T-helper 1 cell (primary cell): ENCODE measurements at regions not wholly inside any gene's neighbourhood (a gene's known extent, or its start where the extent isn't known, plus 50 kb on each side); places are given as distances from the start of the nearest gene placed in this dataset.

Experiments used
- DNase-seq, 5 donors: peaks; one replicate each; pipeline ENCODE4 v3.0.0-alpha.2; 2012 to 2020

DNA sequence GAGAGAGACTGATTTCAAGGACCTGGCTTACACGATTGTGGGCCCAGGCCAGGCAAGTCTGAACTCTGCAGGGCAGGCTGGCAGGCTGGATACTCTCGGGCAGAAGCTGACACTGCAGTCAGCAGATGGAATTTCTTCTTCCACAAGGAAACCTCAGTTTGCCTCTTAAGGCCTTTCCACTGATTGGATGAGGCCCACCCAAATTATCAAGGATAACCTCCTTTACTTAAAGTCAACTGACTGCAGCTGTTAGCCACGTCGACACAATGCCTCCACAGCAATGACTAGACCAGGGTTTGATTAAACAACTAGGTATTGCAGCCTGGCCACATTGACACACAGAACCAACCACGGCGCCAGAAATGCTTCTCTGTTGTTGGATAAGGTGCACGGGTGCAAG, 130.5 kb downstream of the PSMG1 start:
- no peak for DNase-seq

DNA sequence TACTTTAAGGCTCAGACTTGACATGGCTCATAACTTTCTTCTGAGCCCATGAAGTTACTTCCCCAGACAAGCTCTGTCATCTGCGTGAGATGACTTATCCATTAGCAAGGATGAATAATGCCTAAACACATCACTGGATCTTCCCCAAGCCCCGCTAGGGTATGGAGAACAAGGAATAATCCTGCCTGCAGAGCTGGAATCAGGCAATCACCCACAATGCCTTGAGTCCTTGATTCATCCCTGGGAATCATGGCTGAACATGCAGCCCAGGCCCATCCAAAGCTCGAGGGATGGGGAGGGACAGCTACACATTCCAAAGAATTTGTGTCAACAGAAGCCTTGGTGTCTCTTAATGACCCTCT, 131.7 kb downstream of the PSMG1 start:
- no peak for DNase-seq

DNA sequence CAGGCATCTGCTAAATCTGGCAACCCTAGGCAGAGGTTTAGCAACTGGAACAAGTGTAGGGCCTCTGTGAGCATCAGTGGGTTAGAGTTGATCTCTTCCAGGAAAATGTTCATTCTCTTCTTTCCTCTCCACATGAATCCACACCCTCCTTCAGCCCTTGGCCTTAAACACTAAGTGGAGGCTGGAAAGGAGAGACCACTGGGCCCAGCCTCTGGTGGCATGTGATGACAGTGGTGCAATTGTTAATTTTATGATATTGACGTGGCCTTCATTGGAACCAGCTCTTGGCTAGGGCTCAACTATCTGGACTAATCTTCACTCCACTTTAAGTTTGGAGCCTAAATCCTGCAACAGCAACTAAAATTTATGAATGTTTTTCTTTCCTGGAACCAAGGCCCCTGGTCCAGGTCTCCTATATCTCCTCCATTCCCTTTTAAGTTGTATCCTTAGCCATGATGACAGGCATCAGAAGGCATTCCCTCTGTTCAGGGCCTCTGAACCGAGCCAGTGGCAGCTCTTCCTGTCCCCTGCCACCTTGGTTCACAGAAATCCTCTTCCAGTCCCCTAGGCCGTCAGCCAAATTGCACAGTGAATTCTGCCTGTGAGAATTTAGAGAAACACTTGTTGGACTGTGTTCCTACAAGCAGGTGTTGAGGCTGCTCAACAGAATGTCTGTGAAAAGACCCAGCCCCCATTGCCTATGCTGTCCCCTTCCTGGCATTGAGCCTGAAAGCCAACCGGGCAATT, 132.2 kb downstream of the PSMG1 start:
- DNase-seq: no peak

DNA sequence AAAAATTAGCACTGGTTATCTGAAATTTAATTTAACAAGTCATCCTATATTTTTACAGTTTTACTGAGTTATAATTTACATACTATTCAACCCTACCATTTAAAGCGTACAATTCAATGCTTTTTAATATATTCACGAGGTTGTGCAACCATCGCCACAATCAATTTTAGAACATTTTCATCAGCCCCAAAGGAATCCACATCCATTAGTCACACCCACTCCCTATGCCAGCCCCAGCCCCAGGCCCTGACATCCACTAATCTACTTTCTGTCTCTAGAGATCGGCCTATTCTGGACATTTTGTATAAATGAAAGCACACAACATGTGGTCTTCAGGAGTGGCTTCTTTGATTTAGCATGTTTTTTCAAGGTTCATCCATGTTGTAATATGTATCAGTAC, 134.7 kb downstream of the PSMG1 start:
- DNase-seq: no peak

DNA sequence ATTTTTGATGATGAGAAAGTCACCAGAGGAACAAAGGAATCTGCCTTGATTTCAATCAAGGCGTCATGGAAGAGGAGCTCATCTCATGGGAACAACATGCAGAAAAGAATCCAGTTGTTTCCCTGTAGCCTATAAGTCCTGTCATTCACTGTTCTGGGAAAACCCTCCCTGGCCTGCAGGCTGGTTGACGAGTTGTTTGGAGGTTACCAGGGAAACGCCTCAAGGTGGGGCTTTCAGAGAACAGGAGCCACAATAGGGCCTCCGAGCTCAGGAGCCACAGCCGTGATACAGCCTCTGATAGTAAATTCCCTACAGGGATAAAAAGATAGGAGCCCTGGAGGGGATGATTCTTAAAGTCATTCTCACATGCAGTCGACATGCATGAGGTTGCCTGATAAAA, 135.2 kb downstream of the PSMG1 start:
- DNase-seq: no peak

DNA sequence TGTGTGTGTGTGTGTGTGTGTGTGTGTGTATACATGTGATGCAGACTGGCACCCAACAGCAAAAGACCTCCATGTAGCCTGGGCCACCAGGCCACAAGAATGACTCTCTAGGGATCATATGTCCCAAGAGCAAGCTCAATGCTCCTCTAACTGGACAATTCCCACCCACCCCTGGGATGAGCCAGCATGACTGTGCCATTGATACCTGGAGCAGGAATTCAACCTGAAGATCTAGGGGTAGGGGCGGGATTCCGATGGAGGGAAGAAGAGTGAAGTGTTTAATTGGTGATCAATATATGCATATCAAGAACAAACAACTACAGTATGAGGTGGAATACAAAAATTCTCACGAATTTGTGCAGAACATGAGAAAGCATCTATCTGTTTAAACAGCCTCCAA, 136.2 kb downstream of the PSMG1 start:
- DNase-seq: no peak

DNA sequence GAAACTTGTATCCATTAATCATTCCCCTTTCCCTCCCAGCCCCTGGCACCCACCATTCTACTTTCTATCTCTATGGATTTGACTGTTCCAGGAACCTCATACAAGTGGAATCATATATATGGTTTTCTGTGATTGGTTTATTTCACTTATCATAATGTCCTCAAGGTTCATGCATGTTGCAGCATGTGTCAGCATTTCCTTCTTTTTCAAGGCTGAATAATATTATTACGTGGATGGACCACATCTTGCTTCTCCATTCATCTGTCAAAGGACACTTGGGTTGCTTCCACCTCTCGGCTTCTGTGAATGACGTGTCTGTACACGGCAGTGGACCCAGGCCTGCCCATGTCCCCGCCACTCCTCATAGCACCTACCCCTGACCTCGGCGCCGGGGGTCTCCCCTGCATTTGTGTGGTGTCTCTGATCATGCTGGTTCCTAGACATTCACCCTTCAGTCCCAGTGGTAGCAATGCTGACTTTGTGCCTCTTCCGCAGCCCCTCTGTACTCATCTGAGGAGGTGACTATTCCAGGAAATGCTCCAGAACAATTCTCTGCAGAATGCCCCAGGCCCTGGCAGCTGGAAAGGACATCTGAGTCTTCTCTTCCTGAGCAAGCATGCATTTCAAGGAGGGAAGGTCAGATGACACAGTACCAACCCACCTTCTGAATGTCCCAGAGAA, 136.9 kb downstream of the PSMG1 start:
- no peak for DNase-seq

DNA sequence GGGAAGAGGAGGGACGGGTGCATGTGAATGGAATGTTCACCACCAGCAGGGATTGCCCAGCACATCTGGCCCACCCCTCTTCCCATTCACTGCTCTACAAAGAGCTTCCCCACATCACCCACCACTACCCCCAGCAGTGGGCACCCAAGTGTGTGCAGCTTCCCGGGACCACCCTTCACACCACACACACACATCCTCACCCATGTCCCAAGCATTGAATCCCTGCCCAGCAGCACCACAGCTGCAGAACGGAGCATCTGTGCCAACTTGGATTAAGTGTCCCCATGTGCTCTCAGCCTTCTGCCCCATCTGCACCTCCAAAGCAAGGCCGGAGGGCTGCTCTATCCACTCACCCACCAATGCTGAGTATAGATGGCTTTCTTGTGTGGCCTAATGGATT, 141.4 kb downstream of the PSMG1 start:
- no peak for DNase-seq

DNA sequence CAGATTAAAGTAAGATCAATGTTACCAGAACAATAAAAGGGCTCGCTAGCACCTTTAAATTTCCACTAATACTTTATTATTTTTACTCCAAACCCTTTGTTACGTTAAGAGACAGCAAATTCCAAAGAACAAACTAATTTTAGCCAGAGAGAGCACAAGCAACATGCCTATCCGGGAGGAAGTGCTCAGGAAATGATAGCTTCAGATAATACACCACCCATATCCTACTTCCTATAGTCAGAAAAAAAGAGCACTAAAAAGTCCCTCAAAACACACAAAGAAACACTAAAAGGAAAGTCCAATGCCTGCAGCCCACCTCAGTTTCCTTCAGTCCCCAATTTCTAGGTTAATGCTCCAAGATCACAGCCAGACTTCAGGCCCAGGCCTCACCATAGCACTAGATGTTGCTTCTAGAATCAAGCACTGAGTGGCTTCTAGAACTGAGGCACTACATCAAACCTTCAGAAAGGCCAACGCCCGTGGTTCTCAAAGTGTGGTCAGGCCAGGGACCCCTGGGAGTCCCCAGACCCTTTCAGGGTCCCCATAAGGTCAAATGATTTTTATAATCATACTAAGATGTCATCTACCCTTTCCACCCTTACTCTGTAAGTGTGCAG, 142.6 kb downstream of the PSMG1 start:
- no peak for DNase-seq

DNA sequence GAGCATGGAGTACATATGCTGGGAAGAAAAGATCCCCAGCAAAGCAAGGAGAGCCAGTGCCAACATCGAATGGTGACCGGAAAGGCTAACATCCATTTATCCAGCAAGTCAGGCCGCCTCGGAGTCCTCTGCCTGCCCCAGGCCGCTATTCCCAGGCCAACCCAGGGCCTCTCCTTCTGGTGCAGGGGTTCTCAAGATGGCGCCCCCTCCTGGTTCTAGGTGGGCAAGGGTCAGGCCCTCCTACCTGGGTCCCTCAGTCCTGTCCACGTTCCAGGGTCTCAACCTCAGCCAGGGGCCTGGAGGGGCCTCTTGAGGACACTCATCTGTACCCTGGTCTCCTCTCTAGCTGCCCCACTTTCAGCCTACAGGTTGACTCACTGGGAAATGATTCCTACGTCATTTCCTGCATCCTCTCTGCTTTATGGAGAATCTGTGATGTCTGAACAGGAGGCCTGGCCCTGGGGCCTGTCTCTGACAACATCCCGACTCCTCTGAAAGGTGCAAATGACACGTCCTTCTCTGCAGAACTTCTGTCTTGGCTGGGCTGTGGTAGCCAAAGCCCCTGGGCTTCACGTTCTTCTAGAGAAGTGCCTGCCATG, 145.3 kb downstream of the PSMG1 start:
- DNase-seq: no peak

DNA sequence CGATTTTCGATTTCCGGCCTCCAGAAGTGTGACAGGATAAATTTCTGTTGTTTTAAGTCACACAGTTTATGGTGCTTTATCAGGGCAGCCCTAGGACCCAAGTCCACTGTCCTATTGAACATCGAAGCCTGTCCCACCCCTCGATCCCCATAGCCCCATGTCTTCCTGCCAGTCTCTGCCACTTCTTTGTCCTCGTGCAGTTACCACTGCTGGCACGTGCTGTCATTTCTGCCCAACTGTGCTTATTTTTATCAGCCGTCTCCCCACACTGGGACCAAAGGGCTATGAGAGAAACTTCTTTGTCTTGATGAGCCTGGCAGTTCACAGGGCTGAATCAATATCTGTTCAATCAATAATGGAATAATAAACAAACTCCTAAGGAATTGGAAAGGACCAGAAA, 146.7 kb downstream of the PSMG1 start:
- no peak for DNase-seq

DNA sequence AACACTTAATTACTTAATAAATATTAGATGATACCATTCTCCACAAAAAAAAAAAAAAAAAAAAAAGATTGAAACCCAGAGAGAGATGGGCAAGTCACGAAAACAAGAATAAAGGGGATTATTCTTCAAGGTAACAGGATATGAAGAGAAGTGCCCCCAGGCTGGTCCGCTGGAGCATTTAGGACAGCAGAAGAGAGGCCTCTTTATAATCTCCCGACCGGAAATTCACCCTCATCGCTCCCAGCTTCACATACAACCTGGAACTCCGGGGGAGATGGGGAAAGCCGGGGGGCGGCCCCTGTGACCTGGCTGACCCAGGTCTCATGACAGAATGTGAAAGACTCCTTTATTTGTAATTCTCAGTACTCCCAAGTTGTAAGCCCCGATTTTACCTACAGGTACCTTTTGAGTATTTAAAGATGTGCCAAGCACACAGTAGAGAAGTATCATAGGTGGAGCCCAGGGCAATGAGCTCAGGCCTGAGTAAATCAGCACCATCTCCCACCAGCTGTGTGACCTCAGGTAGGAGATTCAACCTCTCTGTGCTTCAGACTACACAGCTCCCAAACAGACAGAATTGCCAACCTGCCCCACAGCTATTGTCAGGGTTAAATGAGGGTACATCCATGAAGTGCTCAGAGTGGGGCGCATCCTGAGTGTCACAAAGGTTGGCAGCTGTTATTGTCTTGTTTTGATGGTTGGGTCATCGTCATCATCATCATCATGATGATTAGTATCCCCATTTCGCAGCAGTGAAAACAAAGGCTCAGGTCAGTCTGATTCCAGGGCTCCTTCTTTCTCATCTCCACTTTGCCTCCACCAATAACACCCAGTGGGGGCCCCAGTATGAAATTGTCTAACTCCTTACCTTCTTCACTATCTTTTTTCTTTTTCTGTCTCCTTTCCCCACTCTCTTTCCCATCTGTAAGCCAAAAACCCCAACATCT, 148.4 kb downstream of the PSMG1 start:
- no peak for DNase-seq

DNA sequence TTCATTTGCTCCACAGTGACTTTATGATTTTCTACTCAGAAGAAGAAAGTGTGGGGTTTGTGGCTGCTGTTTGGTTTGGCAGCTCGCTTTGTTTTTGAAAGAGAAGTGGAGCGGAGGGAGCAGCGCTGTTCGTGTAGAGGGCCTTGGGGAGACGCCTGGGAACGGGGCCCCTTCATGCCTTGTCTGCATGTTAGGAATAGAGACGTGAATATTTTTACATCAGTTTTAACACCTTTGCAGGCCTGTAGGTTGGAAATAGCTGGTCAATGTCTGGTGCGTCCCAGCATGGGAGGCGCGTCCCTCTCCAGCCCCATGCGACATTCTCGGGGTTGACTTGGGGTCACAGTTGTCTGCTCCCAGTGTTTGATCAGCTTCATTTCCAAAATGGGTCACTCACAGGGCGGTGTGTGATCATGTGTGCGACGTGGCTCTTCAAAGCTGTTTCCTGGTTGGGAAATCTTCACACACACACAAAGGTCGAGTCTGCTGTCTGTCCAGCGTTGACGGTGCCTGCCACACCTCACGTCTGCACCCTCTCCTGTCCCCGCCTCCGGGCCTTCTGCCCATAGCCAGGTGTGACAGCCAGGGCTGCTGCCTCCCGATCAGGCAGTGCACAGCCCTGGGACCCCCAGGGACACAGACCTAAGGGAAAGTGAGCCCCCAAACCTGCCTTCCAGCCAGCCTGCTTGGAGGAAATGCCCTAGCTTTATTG, 149.2 kb downstream of the PSMG1 start:
- no peak for DNase-seq

DNA sequence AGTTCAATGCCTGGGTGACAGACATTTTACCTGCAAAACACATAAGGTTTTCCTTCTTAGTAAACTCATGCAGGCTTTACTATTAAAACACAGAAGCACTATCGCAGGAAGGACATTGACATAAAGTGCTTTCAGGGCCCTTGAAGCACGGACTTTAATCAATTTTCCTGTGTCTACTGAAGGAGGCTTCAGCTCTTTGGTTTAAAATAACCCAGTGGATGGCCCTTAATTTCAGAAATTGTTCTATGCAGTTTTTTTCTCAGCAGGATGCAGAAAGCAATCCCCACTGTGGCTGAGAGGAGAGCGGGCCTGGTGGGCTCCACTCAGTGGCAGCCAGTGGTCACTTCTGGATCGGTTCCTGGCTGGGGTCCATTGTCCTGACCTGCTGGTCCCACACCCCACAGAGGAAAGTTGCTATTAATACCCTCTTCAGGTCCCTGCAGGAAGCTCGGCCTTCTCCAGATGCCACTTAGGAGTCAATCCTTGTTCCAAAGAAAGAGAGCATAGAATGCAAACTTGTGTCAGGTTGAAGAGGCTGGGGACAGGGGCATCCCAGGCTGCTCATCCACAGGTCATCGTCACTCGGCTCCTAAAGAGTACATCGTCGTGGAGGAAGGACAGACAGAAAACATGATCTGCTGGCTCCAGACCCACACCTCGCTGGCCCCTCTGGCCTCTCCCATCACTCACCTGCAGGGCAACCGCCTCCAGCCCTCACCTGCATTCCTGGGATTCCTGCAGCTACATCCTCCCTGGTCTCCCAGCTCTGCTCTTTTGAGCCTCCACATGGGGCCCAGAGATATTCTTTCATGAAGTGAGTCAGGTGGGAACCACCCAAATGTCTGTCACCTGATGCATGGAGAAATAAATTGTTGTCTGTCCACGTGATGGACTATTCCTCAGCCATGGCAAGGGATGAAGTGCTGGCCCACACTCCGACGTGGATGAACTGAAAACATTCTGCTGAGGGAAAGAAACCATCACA, 153.1 kb downstream of the PSMG1 start:
- DNase-seq: no peak

DNA sequence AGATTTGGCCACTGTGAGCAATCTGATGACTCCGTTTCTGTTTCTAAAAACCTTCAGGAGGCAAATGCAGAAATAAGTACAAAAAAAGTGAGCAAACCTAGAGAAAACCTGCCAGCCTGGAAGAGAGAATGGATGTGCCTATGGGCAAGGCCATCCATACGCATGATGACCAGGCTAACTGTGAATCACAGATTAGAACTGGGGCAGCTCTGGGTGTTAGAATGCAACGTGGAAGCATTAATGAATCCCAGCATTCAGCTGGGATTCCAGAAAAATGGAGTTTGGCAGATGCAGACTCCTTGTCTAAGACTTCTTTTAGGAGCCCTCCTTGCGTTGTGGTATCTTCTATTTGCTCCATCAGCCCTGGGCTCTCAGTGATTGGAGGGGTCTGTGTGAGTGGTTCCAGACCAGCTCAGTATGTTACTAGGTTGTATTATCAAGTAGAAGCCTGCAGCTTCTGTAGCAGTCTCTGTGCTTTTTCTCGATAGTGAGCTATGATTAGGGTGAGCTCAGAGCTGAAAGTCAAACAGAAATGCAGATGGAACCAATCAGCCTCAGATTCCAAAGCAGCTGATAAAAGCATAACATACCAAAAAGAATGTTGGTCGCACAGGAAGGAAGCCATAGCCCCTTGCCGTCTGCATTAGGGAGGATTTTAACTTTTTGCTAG, 154.0 kb downstream of the PSMG1 start:
- DNase-seq: no peak

DNA sequence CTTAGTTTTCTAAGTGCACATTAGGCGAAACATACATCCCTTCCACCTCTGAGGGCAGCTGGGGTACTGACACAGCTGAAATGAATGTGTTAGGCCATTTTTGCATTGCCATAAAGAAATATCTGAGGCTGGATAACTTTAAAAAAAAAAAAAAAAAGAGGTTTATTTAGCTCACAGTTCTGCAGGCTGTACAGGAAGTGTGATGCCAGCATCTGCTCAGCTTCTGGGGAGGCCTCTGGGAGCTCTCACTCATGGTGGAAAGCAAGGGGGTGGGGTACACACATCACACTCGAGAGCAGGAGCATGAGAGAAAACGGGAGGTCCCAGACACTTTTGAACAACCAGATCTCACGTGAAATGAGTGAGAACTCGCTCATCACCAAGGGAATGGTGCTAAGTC, 158.1 kb downstream of the PSMG1 start:
- DNase-seq: no peak

DNA sequence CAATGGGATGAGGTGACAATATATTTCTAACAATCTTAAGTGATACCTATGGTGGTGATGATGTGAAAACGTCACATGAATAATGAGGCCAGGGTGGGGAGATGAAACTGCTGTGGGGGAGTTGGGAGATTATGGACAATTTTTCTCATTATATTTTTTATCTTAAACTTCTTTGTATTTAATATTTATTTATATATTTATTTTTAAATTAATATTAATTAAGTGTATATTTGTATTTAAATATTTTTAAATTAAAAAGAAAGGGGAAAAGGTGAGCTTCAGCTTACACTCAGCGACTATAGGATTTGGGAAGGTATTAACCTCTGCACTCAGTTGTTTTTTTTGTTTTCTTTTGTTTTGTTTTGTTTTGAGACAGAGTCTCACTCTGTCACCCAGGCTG, 158.7 kb downstream of the PSMG1 start:
- no peak for DNase-seq

DNA sequence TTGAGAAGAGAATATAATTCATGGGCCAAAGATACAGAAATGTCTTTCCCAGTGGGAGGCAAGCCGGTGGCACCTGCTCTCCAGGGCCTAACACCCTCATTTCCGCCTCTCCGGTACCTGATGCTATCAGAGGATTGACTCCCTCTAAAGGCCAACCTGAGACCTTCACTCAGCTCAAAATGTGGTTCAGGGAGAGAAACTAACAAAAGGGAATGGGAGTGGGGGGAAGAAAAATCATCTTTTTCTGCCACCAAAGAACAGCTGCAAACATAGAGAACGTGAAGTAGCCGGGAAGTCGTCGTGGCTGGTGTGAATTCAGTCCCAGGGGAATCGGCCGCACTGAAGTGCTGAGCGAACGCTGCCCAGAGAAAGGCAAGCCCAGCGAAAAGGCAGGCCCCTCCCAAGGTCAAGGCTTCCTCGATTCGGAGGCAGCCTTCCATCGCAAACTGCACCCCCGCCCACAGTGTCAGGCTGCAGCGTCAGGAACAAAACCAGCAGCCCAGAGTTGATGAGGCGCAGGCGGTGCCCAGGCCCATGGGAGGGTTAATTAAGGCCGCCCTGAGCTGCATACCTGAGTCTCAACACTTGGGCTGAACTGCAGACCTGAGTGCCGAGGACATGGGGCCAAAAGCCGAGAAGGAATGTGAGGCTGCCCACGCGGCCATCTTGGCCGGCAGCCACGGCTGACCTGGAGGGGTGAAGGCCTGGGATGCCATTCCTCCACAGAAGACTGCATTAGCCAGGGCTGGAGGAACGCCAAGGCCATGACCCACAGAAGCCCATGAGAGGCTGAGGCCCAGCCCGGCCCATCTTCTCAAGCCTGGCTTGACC, 160.2 kb downstream of the PSMG1 start:
- no peak for DNase-seq

DNA sequence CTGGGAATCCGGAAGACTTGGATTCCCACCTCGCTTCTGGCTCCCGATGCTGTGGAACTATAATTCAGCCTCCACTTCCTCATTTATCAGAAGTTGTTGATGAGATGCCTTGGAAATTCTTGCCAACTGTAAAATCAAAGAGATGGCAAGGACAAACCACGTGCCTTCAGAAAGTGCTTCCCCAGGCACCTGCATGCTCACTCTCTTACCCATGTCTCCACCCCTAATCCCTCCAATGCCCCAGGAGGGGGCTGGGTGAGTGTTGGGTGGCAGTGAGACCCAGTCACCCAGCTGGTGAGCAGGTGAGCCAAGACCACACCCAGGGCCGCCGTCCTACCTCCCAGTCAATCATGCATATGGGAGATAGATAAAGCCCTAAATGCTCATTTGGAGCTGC, 160.8 kb downstream of the PSMG1 start:
- DNase-seq: no peak
